ENCODE measurements at regions not wholly inside any gene's neighbourhood (a gene's known extent, or its start where the extent isn't known, plus 50 kb on each side); places are given as distances from the start of the nearest gene placed in this dataset.

DNA sequence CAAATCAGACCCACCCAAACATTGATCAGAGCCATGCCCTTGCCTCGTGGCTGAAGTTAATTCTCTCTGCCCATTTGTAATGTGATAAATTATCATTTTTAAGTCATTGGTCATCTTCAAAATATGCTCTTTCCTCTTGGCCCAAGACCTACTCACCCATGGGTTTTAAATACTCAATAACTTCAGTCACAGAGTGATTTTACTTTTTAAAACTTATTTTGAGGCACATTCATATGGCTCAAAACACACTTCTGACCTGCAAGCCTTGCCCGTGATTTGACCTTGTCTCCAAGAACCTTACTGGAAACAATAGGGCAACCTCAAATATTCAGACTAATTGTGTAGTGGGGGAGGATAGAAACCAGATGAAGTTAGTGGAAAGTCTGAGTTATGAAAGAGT is 176.2 kb upstream of the LNX1 start:
- no peak for FAIRE-seq

- no peak for FAIRE-seq
Observed at GRCh38 chr4:53764761-53765490, 173.6 kb upstream of the LNX1 start.

GRCh38 chr4:53763813-53764597 is 172.7 kb upstream of the LNX1 start:
- no peak for FAIRE-seq

DNA sequence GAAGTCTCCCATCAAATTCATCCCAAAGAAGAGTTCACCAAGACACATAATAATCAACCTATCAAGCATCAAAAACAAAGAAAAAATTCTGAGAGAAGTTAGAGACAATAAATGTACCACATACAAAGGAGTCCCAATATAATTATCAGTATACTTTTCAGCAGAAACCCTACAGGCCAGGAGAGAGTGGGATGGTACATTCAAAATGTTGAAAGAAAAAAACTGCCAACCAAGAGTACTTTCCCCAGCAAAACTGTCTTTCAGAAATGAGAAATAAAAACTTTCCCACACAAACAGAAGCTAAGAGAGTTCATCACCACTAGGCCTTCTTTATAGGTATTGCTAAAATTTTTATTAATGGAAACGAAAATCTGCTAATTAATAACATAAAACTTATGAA is 164.4 kb upstream of the LNX1 start:
- FAIRE-seq: no peak

- no peak for FAIRE-seq
Observed at GRCh38 chr4:53752124-53752523, 160.8 kb upstream of the LNX1 start.

DNA sequence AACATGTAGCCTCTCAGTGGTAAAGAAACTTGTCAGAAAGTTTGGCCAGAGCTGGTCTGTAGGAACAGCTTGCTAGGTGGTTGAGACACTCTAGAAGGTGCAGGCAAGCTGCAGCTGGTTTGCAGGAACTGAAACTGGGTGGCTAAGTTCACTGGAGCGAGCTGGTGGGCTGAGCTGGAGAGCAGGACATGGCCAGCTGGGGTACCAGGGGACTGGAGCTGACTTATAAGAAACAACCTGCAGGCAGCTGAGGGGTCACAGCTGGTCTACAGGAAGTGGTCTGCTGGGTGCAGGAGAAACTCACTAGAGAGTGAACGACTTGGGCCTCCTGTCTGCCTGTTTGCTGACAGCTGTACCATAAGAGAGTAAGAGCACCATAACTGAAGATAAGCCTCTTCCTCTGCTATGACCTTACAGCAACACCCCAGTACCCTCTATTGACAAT is 157.1 kb upstream of the LNX1 start:
- no peak for FAIRE-seq

- FAIRE-seq: no peak
Observed at GRCh38 chr4:53747401-53747800, 156.1 kb upstream of the LNX1 start.

DNA sequence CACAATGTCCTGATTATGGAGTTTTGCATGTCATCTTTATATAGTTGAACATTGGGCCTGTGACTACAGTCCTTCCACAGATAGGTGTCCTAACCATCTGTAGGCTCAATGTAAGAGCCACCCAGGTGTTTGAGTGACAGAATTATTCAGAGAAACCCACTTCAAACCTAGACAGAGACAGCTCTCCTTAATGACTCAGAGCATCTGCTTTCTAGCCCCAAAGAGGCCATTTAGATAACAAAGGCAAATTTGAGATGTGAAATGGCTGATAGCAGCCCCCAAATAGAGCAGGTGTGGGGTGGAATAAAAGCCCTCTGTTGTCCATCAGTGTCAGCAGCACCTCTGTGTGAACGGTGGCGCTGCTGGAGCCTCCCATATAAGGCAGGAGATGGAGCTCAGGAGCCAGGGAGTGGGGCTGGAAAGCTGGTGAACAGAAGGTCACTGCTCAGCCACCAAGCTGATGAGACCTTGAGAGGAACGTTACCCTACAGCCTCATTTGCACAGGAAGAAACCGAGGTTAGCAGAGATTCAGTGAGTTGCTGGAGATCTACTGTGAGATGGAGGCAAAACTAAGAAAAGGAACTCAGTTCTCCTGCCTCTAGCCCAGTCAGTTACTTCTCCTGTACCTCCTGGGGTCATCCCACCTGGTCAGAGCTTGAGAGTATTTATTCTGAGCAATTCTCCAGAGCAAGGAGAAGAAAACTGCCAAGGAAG is 153.3 kb upstream of the LNX1 start:
- FAIRE-seq: no peak

- FAIRE-seq: no peak
Observed at GRCh38 chr4:53734584-53735353, 143.5 kb upstream of the LNX1 start.

DNA sequence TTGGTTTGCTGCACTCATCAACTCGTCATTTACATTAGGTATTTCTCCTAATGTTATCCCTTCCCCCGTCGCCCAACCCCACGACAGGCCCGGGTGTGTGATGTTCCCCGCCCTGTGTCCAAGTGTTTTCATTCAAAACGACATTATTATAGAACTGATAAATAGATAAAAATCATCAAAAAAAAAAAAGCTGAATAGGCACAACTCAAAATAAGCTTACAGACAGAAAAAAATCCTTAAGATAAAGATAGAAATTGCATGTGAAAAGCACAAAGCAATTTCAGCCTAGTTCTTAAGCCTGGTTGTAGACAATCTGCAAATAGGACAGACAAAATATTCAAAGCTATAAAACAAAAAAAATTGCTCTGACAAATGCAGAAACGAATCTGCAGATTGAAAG is 142.9 kb upstream of the LNX1 start:
- FAIRE-seq: no peak

DNA sequence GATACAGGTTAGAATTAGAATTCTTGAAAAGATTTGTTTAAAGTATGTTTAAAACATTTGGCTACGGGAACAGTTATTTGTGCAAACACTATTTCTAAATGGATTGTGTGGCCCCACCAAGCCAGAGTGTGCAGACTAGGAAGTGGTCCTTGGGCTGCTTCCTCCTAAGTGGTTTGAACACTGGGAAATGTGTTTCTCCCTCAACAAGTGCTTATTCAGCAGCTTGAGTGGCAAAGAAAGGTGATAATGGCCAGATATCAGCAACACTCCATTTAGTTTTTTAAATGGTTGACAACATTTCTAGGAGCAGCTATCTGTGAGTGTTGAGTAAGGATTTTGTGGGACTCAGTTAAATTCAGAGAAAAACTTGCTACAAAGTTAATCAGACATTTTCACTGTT is 141.4 kb upstream of the LNX1 start:
- no peak for FAIRE-seq

DNA sequence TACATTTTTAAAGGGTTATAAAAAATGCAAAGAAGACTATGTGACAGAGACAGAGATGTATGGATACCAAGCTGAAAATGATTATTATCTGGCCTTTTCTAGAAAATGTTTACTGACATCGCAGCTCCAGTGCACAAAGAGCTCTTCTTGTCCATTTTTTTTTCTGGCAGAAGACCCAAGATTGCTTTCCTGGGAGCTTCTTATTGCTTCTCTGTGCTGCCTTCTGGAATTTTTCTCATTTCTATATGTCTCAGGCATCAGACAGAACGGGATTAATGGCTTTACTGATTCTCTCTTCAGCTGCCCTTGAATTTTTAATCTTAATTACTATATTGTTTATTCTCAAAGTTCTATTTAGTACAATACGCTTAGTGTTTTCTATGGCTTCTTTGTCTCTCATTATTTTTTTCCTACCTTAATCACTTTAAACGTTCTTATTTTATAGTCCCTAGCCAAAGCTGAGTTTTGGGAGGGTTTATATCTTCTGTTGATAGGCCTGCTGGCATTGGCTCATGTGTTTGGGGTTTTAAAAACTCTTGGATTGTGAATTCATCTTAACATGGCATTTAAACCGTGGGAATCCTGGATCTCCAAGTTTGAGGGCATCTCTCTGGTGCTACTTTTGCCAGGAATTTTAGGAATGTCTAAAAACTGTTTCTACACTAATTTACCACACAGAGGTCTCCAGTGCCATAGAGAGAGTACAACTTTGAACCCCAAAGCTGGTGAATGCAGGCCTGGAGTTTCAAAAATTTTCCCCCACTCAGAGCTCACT is 138.9 kb upstream of the LNX1 start:
- no peak for FAIRE-seq

GRCh38 chr4:53722110-53722509 is 130.8 kb upstream of the LNX1 start:
- FAIRE-seq: no peak

GRCh38 chr4:53721263-53721662 is 130.0 kb upstream of the LNX1 start:
- FAIRE-seq: no peak

GRCh38 chr4:53720776-53721175 is 129.5 kb upstream of the LNX1 start:
- FAIRE-seq: no peak

- FAIRE-seq: no peak
Observed at GRCh38 chr4:53717064-53717549, 125.8 kb upstream of the LNX1 start.

GRCh38 chr4:53716471-53717063 is 125.3 kb upstream of the LNX1 start:
- no peak for FAIRE-seq

DNA sequence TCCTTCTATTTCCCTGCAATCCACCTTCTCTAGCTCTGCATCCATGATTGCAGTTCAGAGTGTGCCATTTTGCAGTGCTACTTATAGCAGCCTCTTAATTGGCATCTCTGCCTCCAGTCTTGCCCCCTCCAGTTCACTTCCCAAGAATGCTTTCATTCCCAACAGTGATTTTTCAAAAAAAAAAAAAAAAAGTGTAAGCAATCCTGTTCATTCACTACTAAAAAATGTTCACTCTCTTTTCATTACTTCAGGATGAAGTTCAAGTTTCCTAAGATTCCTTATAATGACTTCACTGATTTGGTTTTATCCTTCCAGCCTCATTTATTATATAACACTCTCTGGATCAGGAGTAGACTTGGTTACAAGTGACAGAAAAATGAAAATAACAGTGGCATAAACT is 124.7 kb upstream of the LNX1 start:
- no peak for FAIRE-seq

GRCh38 chr4:53714236-53715140 is 123.2 kb upstream of the LNX1 start:
- no peak for FAIRE-seq

DNA sequence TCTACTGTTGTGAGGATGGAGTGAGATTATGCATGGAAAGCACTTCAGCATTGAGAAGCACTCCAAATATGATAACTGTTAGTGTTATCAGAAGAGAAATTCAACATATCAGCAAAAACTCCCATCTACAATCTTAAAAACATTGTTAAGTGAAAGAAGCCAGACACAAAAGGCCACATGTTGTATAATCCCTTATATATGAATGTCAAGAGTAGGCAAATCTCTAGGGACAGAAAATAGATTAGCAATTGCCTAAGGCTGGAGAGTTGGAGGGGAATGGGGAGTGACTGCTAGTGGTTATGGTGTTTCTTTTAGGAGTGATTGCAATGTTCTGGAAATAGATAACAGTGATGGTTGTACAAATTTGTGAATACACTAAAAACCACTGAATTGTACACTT is 122.5 kb upstream of the LNX1 start:
- no peak for FAIRE-seq

DNA sequence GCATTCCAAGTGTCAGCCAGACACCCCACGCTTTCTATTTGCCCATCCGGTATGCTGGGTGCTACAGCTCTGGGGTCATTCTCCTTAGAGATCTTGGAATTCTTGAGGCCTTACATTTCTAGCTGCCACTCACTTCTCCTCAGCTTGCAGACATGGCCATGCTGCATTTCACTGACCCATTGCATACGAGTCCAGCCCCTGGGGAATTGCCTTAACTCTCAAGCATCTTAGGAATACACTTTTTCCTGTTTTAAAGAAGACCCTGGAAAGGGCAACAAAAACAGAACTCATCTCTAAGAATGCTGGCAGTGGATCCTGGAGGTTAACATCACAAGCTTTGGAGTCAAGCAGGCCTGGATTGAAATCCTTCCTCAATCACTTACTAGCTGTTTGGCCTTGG is 122.0 kb upstream of the LNX1 start:
- no peak for FAIRE-seq

All from A204.1 (cell line).